GM19328 (cell line): ENCODE measurements at regions not wholly inside any gene's neighbourhood (a gene's known extent, or its start where the extent isn't known, plus 50 kb on each side); places are given as distances from the start of the nearest gene placed in this dataset.

ENCODE experiments used
- ATAC-seq: cut with Tn5 transposase; IDR thresholded peaks from one replicate; pipeline ENCODE4 v1.9.1; 2021; ENCODE audit warnings: mild to moderate bottlenecking, moderate library complexity; ENCODE audit not compliant: unreplicated experiment

GRCh38 chr10:57806675-57807074 lies 461.0 kb downstream of the IPMK start:
- no peak for ATAC-seq

DNA sequence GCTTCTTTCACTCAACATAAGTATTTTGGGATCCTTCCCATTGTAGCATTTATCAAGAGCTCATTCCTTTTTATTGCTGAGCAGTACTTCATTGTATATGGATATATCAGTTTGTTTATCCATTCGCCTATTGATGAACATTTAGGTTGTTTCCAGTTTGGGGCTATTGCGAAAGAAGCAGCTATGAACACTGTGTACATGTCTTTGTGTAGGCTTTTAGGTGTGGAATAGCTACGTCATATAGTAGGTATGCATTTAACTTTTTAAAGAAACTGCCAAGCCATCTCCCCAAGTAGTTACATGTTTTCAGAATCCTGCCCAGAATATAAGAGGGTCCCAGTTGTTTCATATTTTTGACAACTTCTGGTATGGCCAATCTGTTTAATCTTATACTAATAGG lies 468.1 kb downstream of the IPMK start:
- no peak for ATAC-seq

- no peak for ATAC-seq
Measured at GRCh38 chr10:57798830-57799229, 468.9 kb downstream of the IPMK start.

GRCh38 chr10:57791546-57791945 lies 476.1 kb downstream of the IPMK start:
- no peak for ATAC-seq

DNA sequence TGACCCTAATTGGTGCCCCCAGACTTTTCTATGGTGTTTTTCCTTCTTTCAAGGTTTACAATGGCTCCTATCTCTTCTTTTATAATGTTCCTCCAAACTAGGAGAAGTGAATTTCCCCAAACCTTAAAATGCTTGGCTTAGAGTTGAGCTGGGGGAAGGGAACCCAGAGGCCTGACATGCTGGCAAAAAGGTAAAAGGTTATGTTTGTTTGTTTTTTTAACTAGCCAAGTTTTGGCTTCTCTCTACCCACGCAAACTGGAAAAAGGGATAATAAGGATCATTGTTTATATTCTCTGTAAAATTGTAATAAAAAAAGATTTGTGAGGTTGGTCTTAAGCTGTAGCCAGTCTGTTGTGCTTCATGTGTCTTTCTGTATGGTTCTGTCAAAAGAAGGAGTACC lies 477.0 kb downstream of the IPMK start:
- ATAC-seq: no peak

DNA sequence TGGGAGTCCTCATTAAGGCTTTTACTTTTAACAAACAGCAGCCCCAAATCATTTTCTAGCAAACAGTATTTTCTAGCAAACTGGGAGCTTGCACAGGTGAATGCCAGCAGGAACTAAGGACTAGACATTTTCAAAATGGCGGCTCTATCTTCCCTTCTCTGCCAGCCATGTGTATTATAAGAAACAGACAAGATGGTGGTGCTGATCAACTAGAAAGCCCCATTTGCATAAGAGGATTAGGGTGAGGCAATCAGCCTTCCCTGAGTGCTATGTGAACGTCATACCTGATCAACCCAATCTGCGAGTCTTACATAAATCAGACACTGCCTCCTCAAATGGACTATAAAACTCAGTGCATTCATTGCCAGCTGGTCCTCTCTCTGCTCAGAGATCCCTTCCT lies 479.6 kb downstream of the IPMK start:
- ATAC-seq: no peak

- ATAC-seq: no peak
Measured at GRCh38 chr10:57786850-57787750, 480.6 kb downstream of the IPMK start.

- no peak for ATAC-seq
Measured at GRCh38 chr10:57786331-57786730, 481.4 kb downstream of the IPMK start.

DNA sequence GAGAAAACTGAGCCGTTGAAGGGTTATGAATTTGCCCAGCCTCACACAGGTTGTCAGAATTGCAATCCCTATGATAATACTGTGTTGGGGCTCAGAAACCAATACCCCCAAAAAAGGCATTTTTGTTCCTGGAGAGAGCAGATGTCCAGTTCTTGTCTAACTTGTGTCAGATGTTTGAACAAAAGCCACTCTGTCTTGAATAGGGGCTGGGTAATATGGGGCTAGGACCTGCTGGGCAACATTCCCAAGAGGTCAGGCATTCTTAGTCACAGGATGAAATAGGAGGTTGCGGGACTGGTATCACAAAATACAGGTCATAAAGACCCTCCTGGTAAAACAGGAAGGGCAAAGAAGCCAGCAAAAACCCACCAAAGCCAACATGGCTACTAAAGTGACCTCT lies 482.1 kb downstream of the IPMK start:
- ATAC-seq: no peak

GRCh38 chr10:57785068-57785467 lies 482.6 kb downstream of the IPMK start:
- ATAC-seq: no peak

DNA sequence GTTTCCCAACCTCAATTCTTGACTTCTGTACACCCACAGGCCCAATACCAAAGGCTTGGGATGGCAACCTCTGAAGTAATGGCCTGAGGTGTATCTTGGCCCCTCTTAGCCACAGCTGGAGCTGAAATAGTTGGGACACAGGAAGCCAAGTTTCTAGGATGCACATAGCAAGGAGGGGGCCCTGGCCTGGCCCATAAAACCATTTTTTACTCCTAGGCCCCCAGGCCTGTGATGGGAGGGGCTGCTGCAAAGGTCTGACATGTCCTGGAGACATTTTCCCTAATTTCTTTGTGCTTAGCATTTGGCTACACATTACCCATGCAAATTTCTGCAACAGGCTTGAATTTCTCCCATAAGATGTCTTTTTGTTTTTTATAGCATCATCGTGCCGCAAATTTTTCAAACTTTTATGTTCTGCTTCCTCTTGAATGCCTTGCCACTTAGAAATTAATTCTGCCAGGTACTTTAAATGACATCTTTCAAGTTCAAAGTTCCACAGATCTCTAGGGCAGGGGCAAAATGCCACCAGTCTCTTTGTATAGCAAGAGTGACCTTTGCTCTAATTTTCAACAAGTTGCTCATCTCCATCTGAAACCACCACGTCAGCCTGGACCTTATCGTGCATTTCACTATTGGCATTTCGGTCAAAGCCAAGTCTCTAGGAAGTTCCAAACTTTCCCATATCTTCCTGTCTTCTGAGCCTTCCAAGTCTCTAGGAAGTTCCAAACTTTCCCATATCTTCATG lies 490.8 kb downstream of the IPMK start:
- no peak for ATAC-seq

DNA sequence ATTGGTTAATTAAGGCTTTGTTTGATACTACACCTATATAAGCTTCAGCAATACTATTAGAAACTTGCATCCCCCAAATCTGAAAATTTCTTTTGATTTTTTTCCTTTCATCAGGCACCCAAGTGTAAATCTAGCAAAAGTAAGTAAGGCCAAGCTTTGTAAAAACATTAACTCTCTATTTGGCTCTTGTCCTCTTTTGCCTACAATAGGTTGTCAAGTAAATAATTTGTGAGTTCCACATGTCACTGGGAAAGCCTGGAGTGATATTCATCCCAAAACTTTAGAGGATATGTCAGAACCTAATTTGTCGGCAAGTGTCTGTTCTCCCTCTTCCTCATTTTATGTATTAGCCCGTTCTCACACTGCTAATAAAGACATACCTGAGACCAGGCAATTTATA lies 492.4 kb downstream of the IPMK start:
- ATAC-seq: no peak

GRCh38 chr10:57769298-57769697 lies 498.4 kb downstream of the IPMK start:
- ATAC-seq: no peak

GRCh38 chr10:57759777-57760176 lies 507.9 kb downstream of the IPMK start:
- no peak for ATAC-seq

DNA sequence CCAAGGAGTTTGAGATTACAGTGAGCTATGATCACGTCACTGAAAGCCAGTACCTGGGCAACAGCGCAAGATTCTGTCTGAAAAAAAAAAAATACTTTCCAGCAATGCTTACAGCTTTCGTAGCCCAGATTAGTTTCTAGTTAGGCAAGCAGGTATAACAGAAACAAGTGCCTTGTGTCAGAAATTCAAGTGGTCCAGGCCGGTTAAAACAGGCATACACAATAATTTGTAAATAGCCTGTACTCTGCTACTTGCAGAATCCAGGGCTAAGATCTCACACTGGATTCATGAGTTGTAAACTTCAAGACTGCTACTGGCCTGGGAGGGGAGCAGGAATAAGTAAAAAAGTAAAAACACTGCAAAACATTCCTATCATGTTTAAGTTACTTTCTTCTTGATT lies 512.9 kb downstream of the IPMK start:
- ATAC-seq: no peak

DNA sequence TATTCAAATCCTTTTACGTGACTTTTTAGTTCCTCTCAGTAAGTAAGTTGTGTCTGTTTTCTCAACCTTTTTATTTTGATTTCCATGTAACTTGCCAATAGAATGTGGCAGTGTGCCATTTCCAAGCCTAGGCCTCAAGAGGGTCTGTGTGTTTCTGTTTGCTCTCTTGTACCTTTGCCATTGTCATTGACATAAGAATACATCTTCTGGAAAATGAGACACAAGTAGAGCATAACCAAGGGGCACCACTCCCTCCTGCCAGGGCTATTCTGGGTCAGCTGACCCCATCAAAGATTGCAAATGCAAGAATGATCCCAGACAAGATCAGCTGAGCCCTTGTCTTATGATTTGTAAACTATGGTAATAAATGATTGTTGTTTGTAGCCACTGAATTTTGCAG lies 524.0 kb downstream of the IPMK start:
- no peak for ATAC-seq

DNA sequence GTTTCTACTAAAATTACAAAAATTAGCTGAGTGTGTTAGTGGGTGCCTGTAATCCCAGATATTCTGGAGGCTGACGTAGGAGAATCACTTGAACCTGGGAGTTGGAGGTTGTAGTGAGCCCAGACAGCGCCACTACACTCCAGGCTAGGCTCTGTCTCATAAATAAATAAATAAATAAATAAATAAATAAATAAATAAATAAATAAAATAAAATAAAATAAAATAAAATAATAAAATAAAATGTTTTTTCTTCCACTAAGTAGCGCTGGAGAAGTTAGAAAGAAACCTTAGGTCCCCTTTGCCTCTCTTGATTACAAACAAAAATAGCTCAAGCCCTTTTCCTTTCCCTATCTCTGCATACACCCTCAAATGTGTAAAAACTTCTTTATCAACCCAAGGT lies 525.9 kb downstream of the IPMK start:
- no peak for ATAC-seq

- ATAC-seq: no peak
Measured at GRCh38 chr10:57723305-57723704, 544.4 kb downstream of the IPMK start.

DNA sequence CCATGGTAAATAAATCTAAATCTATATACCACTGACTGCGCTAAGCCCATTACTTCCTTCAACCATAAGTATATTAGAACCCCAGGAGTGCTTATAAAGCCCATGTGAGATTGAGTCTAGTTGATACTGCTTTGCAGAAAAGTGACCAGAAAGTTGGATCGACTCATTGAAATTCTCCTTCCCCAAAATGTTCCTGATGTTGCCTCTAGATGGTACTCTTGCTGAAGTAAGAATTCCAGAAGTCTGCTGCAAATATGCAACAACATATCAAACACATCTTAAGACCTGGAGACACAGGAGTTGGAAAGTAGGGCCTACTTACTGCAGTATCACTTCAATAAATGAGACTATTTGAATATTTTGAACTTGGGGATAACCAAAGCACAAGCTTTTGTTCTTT lies 550.8 kb downstream of the IPMK start:
- ATAC-seq: no peak

- ATAC-seq: no peak
Measured at GRCh38 chr10:57715233-57715632, 552.5 kb downstream of the IPMK start.

DNA sequence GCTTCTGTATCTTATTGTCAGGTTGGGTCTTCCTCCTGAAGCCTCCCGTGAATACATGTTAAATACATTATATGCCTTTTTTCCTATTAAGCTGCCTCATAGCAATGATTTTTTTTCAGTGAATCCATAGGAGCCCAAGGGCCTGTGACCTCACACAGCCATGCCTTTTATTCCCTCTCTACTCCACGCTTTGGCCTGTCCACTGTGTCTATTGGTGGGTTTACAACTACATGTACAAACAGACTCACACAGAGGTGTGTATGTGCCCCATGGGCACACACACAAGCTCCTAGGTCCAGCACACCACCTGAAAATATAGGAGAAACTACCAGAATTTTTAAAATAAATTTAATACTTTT lies 560.4 kb downstream of the IPMK start:
- no peak for ATAC-seq

DNA sequence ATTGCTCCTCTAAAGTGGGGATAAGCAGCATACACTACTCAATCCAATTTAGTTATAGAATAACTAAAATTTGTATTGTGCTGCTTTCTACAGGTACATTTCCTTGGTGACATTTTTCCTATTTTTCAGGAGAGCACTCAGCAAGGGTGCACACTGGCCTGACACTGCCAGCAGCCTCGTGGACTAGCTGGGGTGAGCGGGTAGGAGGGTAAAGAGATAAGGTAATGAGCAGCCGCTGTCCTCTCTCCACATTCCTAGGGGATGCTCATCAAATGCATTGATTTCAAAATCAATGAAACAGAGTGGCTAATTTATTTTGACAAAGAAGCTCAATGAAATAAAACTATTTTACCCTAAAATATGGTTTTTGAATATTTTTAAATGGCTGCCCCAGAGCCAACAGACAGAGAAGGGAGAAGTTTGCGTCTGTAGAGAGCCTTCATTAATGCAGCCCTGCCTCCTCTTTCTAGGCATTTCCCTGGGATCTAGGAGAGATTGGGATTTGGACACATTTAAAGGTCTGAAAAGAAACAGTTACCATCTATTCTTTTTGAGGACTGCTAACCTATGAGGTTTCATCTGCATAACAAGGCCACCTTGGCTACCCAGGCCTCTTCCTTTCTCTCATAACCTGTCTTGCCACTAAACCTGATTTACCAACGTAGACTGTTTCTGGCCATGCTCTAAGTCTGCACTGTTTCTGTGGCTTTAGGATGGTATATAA lies 561.0 kb downstream of the IPMK start:
- ATAC-seq: no peak
